Glomerular visceral epithelial cell (primary cell): ENCODE measurements at regions not wholly inside any gene's neighbourhood (a gene's known extent, or its start where the extent isn't known, plus 50 kb on each side); places are given as distances from the start of the nearest gene placed in this dataset.
"Not testable (repeated sequence)": the region's sequence is repeated elsewhere in the genome, so short reads cannot be mapped to it uniquely, and the experiment has no call there.

Source experiments
- DNase-seq: peaks from one replicate; pipeline ENCODE4 v3.0.0-alpha.2; 2016; ENCODE audit errors: extremely low spot score

- no peak for DNase-seq
Observed at GRCh38 chr4:147102596-147102995, 156.9 kb upstream of the TTC29 start.

- peak; percentile 93 for DNase-seq
Observed at GRCh38 chr4:147103403-147103946, 157.8 kb upstream of the TTC29 start.

GRCh38 chr4:147104768-147105167 lies 159.1 kb upstream of the TTC29 start:
- DNase-seq = no peak

GRCh38 chr4:147108409-147108808 lies 162.7 kb upstream of the TTC29 start:
- DNase-seq = no peak

- DNase-seq = no peak
Observed at GRCh38 chr4:147109800-147110199, 164.1 kb upstream of the TTC29 start.

GRCh38 chr4:147110473-147111367 lies 165.1 kb upstream of the TTC29 start:
- no peak for DNase-seq

- DNase-seq = not testable (repeated sequence)
Observed at GRCh38 chr4:147112196-147112595, 166.5 kb upstream of the TTC29 start.

GRCh38 chr4:147117431-147117830 lies 171.8 kb upstream of the TTC29 start:
- no peak for DNase-seq

- DNase-seq = no peak
Observed at GRCh38 chr4:147118528-147118927, 172.9 kb upstream of the TTC29 start.

- DNase-seq = no peak
Observed at GRCh38 chr4:147122685-147123084, 177.0 kb upstream of the TTC29 start.

- no peak for DNase-seq
Observed at GRCh38 chr4:147123146-147123545, 177.5 kb upstream of the TTC29 start.

- no peak for DNase-seq
Observed at GRCh38 chr4:147128787-147129186, 183.1 kb upstream of the TTC29 start.

- no peak for DNase-seq
Observed at GRCh38 chr4:147129687-147130086, 184.0 kb upstream of the TTC29 start.

GRCh38 chr4:147134536-147135210 lies 189.0 kb upstream of the TTC29 start:
- DNase-seq = no peak

GRCh38 chr4:147136310-147136709 lies 190.6 kb upstream of the TTC29 start:
- no peak for DNase-seq

GRCh38 chr4:147136751-147137150 lies 191.1 kb upstream of the TTC29 start:
- no peak for DNase-seq

GRCh38 chr4:147137280-147137679 lies 191.6 kb upstream of the TTC29 start:
- no peak for DNase-seq

- DNase-seq = no peak
Observed at GRCh38 chr4:147138171-147138570, 192.5 kb upstream of the TTC29 start.

GRCh38 chr4:147139455-147140198 lies 194.0 kb upstream of the TTC29 start:
- DNase-seq = no peak

- no peak for DNase-seq
Observed at GRCh38 chr4:147151763-147152162, 206.1 kb upstream of the TTC29 start.

- DNase-seq = peak; percentile 12
Observed at GRCh38 chr4:147157860-147158701, 212.4 kb upstream of the TTC29 start.
